ENCODE measurements at regions not wholly inside any gene's neighbourhood (a gene's known extent, or its start where the extent isn't known, plus 50 kb on each side); places are given as distances from the start of the nearest gene placed in this dataset.

DNA sequence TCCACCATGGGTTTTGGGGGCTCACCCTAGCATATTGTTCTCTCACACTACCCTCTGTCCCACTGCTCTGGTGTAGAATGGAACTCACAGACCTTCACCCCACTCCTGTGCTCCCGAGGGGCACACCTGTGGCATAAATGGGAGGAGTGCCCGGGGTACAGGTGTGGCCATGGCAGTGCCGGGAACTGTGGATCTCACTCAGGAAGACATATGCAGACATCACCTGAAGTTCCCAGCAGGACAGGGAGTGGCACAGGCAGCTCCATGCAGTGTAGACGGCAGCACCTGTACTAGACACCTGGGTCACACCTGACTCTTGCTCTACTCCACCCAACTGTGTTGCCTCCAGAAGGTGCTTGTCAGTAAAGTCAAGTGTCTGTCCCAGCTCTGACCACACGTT, 57.6 kb upstream of the MRPS22 start:
- TF ChIP-seq EZH2phosphoT487 (IDR thresholded peaks at IDR 0.05; ENCODE audit: borderline replicate concordance, low read length) = no peak
- TF ChIP-seq, protein P1, sequence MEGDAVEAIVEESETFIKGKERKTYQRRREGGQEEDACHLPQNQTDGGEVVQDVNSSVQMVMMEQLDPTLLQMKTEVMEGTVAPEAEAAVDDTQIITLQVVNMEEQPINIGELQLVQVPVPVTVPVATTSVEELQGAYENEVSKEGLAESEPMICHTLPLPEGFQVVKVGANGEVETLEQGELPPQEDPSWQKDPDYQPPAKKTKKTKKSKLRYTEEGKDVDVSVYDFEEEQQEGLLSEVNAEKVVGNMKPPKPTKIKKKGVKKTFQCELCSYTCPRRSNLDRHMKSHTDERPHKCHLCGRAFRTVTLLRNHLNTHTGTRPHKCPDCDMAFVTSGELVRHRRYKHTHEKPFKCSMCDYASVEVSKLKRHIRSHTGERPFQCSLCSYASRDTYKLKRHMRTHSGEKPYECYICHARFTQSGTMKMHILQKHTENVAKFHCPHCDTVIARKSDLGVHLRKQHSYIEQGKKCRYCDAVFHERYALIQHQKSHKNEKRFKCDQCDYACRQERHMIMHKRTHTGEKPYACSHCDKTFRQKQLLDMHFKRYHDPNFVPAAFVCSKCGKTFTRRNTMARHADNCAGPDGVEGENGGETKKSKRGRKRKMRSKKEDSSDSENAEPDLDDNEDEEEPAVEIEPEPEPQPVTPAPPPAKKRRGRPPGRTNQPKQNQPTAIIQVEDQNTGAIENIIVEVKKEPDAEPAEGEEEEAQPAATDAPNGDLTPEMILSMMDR (conservative IDR thresholded peaks at IDR 0.05; ENCODE audit: low read depth, low read length) = no peak
